Gastrocnemius medialis (tissue), 4 donors: ENCODE measurements at regions not wholly inside any gene's neighbourhood (a gene's known extent, or its start where the extent isn't known, plus 50 kb on each side); places are given as distances from the start of the nearest gene placed in this dataset.
"Not testable (repeated sequence)": the region's sequence is repeated elsewhere in the genome, so short reads cannot be mapped to it uniquely, and the experiment has no call there.

Source experiments
- ATAC-seq, 2 donors: fragments of 150-250 bp; one replicate each; pipeline ENCODE4 v1.9.1; 2016
- DNase-seq, 2 donors: peaks; one replicate each; pipeline ENCODE4 v3.0.0-alpha.2; 2019
- H3K27ac ChIP-seq, 4 donors: fragments of 200-600 bp; sonication (generic); 1 replicate in 1 of 4; 2 replicates in 3 of 4; pipeline ENCODE4 v1.5.1; 2016 to 2018; ENCODE audit warnings: mild to moderate bottlenecking in 2 of 4, moderate library complexity in 1 of 4
- H3K27me3 ChIP-seq, 3 donors: fragments of 200-600 bp; sonication (generic) in 2 of 3; 1 replicate in 1 of 3; 2 replicates in 2 of 3; pipeline versions ENCODE4 v1.5.1 to v1.6.0; 2016 to 2019; ENCODE audit warnings: mild to moderate bottlenecking in 1 of 3, moderate library complexity in 1 of 3
- H3K36me3 ChIP-seq, 2 donors: fragments of 200-600 bp; sonication (generic) in 1 of 2; one replicate each; pipeline ENCODE4 v1.5.1; 2017 to 2018
- H3K4me1 ChIP-seq, 2 donors: fragments of 200-600 bp; sonication (generic) in 1 of 2; one replicate each; pipeline ENCODE4 v1.5.1; 2016 to 2017; ENCODE audit warnings: mild to moderate bottlenecking in 2 of 2
- H3K4me3 ChIP-seq, 4 donors: fragments of 200-600 bp; sonication (generic) in 3 of 4; 1 replicate in 1 of 4; 2 replicates in 3 of 4; pipeline ENCODE4 v1.5.1; 2016 to 2019; ENCODE audit warnings: mild to moderate bottlenecking in 2 of 4
- H3K9me3 ChIP-seq, 3 donors: fragments of 200-600 bp; sonication (generic) in 2 of 3; 1 replicate in 1 of 3; 2 replicates in 2 of 3; pipeline ENCODE4 v1.5.1; 2016 to 2019
- POLR2A ChIP-seq, 2 donors: fragments of 450-650 bp; IDR thresholded peaks; one replicate each; pipeline ENCODE4 v1.6.1; 2017; ENCODE audit warnings: antibody characterized with exemption in 2 of 2, mild to moderate bottlenecking in 2 of 2, moderate library complexity in 2 of 2
- in situ Hi-C, 4 donors: fragments of 200-750 bp; cut with MboI; loops; one replicate each; pipeline versions ENCODE4 v1.15.0 to v1.8.0; 2017; ENCODE audit warnings: low sequenced_read_pairs in 4 of 4
- intact Hi-C: fragments of 100-400 bp; cut with DNase I; formaldehyde crosslinking; loops from one replicate; pipeline ENCODE4 v1.15.1; 2023; ENCODE audit warnings: low total_unique reads
- TF ChIP-seq, protein P1 (sequence below), 5 experiments: fragments of 450-650 bp in 3 of 5; fragments of 200-600 bp in 2 of 5; sonication (generic) in 2 of 5; IDR thresholded peaks in 4 of 5; conservative IDR thresholded peaks in 1 of 5; 1 replicate in 4 of 5; 2 replicates in 1 of 5; pipeline ENCODE4 v1.5.1; 2016 to 2019; ENCODE audit warnings: antibody characterized with exemption in 5 of 5, mild to moderate bottlenecking in 3 of 5, moderate library complexity in 3 of 5

- Histone ChIP-seq H3K4me1 (no peaks in the 10 kb centered on the region), H3K4me3 (no peak overlapping the region), H3K9me3 (no peaks in the 10 kb centered on the region), H3K36me3 (no peaks in the 10 kb centered on the region), H3K27me3 (no peaks in the 10 kb centered on the region), H3K27ac (no peak overlapping the region)
- DNase-seq, result no peak
- TF ChIP-seq, protein P1, sequence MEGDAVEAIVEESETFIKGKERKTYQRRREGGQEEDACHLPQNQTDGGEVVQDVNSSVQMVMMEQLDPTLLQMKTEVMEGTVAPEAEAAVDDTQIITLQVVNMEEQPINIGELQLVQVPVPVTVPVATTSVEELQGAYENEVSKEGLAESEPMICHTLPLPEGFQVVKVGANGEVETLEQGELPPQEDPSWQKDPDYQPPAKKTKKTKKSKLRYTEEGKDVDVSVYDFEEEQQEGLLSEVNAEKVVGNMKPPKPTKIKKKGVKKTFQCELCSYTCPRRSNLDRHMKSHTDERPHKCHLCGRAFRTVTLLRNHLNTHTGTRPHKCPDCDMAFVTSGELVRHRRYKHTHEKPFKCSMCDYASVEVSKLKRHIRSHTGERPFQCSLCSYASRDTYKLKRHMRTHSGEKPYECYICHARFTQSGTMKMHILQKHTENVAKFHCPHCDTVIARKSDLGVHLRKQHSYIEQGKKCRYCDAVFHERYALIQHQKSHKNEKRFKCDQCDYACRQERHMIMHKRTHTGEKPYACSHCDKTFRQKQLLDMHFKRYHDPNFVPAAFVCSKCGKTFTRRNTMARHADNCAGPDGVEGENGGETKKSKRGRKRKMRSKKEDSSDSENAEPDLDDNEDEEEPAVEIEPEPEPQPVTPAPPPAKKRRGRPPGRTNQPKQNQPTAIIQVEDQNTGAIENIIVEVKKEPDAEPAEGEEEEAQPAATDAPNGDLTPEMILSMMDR (IDR thresholded peaks at IDR 0.05 in 4 of 5, conservative IDR thresholded peaks at IDR 0.05 in 1 of 5), result no peak
- TF ChIP-seq POLR2A (IDR thresholded peaks at IDR 0.05), result no peak
- ATAC-seq, result no peak
- intact Hi-C loops, result no loop called here
- in situ Hi-C loops, result no loop called here
Measured at GRCh38 chr6:115159733-115160132, 816.9 kb upstream of the HS3ST5 start.

DNA sequence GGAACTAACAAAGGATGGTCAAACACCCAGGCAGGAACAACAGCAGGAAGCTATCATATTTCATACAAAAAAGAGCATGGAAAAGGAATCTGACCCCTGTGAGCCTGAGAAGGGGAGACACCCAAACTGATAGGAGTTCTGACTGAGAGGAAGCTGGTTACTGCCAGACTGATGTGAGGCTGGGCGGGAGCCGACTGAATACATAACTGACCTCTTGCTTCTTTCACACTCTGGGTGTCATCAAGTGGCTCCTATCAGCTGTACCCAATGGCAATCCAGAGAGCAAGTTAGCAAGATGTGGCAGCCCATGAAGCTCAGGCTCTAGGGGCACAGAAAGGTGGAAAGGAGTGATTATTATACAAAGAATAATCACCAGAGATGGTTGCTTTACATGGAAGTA is 795.1 kb upstream of the HS3ST5 start:
- in situ Hi-C loops (no loop called here), intact Hi-C loops (no loop called here)
- Histone ChIP-seq H3K36me3 (no peaks in the 10 kb centered on the region), H3K27me3 (no peaks in the 10 kb centered on the region), H3K4me1 (no peaks in the 10 kb centered on the region), H3K27ac (no peak overlapping the region), H3K9me3 (no peaks in the 10 kb centered on the region), H3K4me3 (no peak overlapping the region)
- no peak for ATAC-seq
- DNase-seq, result no peak
- TF ChIP-seq POLR2A (IDR thresholded peaks at IDR 0.05), result no peak
- TF ChIP-seq, protein P1 (IDR thresholded peaks at IDR 0.05 in 4 of 5, conservative IDR thresholded peaks at IDR 0.05 in 1 of 5), result no peak

- Histone ChIP-seq H3K4me3 (no peak overlapping the region), H3K4me1 (no peaks in the 10 kb centered on the region), H3K36me3 (no peaks in the 10 kb centered on the region), H3K27me3 (no peaks in the 10 kb centered on the region), H3K27ac (no peak overlapping the region), H3K9me3 (no peaks in the 10 kb centered on the region)
- TF ChIP-seq, protein P1 (IDR thresholded peaks at IDR 0.05 in 4 of 5, conservative IDR thresholded peaks at IDR 0.05 in 1 of 5), result no peak
- TF ChIP-seq POLR2A (IDR thresholded peaks at IDR 0.05), result no peak
- in situ Hi-C loops (no loop called here), intact Hi-C loops (no loop called here)
- ATAC-seq, result no peak
- no peak for DNase-seq
Measured at GRCh38 chr6:115133790-115134189, 791.0 kb upstream of the HS3ST5 start.

GRCh38 chr6:115131709-115132490 is 789.1 kb upstream of the HS3ST5 start:
- no peaks in the 10 kb centered on the region for H3K9me3 ChIP-seq
- in situ Hi-C loops (no loop called here), intact Hi-C loops (no loop called here)
- H3K27ac ChIP-seq, result no peak overlapping the region
- DNase-seq (no peak), ATAC-seq (no peak)
- no peaks in the 10 kb centered on the region for H3K4me1 ChIP-seq
- no peak for TF ChIP-seq POLR2A (IDR thresholded peaks at IDR 0.05)
- TF ChIP-seq, protein P1 (IDR thresholded peaks at IDR 0.05 in 4 of 5, conservative IDR thresholded peaks at IDR 0.05 in 1 of 5), result no peak
- H3K4me3 ChIP-seq, result no peak overlapping the region
- no peaks in the 10 kb centered on the region for H3K36me3 ChIP-seq
- H3K27me3 ChIP-seq, result no peaks in the 10 kb centered on the region

- intact Hi-C loops, in situ Hi-C loops, ATAC-seq, DNase-seq, H3K36me3 ChIP-seq, H3K9me3 ChIP-seq, H3K27ac ChIP-seq, H3K4me3 ChIP-seq, H3K27me3 ChIP-seq, H3K4me1 ChIP-seq: not testable (repeated sequence)
Measured at GRCh38 chr6:115121513-115121912, 778.7 kb upstream of the HS3ST5 start.
